ENCODE measurements at regions not wholly inside any gene's neighbourhood (a gene's known extent, or its start where the extent isn't known, plus 50 kb on each side); places are given as distances from the start of the nearest gene placed in this dataset.

- TF ChIP-seq CTCF (IDR thresholded peaks at IDR 0.05 in 4 of 5, conservative IDR thresholded peaks at IDR 0.05 in 1 of 5) (no peak), POLR2A (IDR thresholded peaks at IDR 0.05) (no peak)
Measured at GRCh38 chr13:85700906-85701305, 98.3 kb downstream of the SLITRK6 start.
